Fibroblast of upper back skin (primary cell): ENCODE measurements at regions not wholly inside any gene's neighbourhood (a gene's known extent, or its start where the extent isn't known, plus 50 kb on each side); places are given as distances from the start of the nearest gene placed in this dataset.
A peak's percentile ranks its signal among the peaks of the same experiment; 100 is the strongest.
"Not testable (repeated sequence)": the region's sequence is repeated elsewhere in the genome, so short reads cannot be mapped to it uniquely, and the experiment has no call there.

Experiments used
- DNase-seq: peaks from one replicate; pipeline ENCODE4 v3.0.0-alpha.2; 2013

DNA sequence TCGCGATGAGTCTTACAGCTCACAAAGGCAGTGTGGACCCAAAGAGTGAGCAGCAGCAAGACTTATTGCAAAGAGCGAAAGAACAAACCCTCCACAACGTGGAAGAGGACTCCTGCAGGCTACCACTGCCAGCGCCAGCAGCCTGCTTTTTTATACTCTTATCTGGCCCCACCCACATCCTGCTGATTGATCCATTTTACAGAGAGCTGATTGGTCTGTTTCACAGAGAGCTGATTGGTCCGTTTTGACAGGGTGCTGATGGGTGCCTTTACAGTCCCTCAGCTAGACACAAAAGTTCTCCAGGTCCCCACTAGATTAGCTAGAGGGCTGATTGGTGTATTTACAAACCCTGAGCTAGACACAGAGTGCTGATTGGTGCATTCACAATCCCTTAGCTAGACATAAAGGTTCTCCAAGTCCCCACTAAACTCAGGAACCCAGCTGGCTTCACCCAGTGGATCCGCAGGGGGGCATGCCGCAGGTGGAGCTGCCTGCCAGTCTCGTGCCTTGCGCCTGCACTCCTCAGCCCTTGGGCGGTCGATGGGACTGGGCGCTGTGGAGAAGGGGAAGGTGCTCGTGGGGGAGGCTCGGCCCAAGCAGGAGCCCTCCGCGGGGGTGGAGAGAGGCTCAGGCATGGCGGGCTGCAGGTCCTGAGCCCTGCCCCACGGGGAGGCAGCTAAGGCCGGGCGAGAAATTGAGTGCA is 75.7 kb downstream of the QDPR start:
- DNase-seq = not testable (repeated sequence)

DNA sequence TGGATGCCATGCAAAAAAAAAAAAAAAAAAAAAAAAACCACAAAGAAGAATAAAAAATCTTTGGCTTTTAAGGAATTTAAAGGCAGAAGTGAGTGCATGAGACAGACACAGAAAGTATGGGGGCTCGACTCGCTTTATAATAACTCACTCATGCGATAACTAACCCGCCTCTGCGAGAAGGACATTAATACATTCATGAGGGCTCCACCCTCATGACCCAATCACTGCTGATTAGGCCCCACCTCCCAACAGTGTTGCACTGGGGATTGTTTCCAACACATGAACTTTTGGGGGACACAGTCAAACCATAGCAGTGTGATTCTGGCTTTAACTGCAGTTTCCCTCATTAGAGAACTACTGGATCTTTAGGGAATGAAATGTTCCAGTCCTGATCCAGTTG is 78.1 kb downstream of the QDPR start:
- DNase-seq = peak; percentile 6

DNA sequence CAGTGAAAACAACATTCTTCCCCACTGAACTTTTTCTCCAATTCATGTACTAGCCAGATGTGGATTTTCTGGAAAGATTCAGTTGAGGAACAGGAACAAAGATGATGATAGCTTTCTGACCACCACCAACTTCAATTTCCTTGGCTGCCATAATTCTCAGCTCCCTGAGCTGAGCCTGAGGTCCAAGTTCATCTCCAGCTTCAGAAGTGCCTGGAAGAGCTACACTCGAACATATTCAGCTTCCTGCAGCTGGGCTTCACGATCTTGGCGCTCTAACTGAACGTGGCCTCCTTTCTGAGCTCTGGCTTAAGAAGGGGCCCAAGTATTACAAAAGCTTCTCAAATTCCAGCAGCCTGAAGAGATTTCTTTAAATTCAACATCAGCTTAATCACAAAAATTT is 83.9 kb downstream of the QDPR start:
- DNase-seq = no peak

DNA sequence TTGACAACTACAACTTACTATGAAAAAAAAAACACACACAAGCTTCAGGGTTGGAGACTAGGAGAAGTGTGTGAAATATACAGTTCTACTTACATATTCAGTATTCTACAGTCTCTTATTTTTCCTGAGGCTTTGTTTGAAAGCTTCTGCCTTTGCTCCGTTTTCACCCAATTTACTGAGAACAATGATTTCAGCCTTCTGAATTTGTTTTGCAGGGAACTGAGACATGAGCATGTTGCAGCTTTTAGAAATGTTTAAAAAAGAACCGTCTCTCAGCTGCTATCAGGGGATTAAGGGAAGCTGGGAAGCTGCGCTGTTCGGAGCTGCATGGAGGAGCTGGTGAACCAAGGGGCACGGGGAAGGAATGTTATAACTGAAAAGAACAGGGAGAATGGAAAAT is 85.7 kb downstream of the QDPR start:
- no peak for DNase-seq

- DNase-seq = no peak
Observed at GRCh38 chr4:17418010-17418409, 93.9 kb downstream of the QDPR start.

DNA sequence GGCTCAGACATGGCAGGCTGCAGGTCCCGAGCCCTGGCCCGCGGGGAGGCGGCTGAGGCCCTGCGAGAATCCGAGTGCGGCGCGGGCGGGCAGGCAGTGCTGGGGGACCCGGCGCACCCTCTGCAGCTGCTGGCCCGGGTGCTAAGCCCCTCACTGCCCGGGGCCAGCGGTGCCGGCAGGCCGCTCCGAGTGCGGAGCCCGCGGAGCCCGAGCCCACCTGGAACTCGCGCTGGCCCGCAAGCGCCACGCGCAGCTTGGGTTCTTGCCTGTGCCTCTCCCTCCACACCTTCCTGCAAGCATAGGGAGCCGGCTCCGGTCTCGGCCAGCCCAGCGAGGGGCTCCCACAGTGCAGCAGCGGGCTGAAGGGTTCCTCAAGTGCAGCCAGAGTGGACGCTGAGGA is 97.5 kb downstream of the QDPR start:
- no peak for DNase-seq

GRCh38 chr4:17400686-17401085 is 111.2 kb downstream of the QDPR start:
- DNase-seq = peak; percentile 25

GRCh38 chr4:17398805-17399204 is 113.1 kb downstream of the QDPR start:
- DNase-seq = no peak

DNA sequence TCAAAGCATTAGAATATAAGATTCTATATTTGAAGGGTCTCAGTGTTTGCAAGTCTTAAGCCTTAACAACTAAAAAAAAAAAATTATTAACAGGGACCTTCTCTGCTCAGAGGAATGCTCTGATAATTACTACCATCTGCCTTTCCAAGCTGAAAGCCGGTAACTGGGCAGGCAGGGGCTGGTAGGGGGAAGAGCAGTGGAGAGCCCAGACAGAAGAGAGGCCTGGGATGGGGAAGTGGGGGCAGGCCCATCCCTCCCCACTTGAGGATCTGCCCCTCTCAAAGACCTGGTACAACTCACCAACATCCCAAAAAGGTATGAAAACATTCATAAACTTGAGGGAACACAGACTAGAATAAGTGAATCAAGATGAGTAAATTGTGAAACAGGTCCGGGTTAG is 113.9 kb downstream of the QDPR start:
- no peak for DNase-seq

GRCh38 chr4:17397611-17398010 is 114.3 kb downstream of the QDPR start:
- no peak for DNase-seq

GRCh38 chr4:17385403-17385802 is 126.5 kb downstream of the QDPR start:
- DNase-seq = no peak

DNA sequence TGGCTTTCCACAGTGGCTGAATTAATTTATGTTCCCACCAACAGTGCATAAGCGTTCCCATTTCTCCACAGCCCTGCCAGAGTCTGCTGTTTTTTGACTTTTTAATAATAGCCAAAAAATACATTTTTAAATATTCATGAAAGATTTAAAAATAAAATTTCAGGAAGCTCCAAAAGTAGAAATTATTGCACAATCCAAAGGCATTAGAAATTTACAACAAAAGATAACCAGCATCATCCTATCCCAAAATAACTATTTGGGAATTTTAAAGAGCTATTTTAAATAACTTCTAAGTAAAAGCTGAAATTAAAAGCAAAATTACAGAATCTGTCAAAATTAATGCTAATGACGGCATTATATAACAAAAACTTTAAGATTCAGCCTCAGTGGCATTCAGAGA is 131.5 kb downstream of the QDPR start:
- no peak for DNase-seq

- peak; percentile 50 for DNase-seq
Observed at GRCh38 chr4:17376205-17376604, 135.7 kb downstream of the QDPR start.

GRCh38 chr4:17373666-17374065 is 138.2 kb downstream of the QDPR start:
- DNase-seq = no peak

GRCh38 chr4:17370818-17371217 is 141.1 kb downstream of the QDPR start:
- DNase-seq = no peak

DNA sequence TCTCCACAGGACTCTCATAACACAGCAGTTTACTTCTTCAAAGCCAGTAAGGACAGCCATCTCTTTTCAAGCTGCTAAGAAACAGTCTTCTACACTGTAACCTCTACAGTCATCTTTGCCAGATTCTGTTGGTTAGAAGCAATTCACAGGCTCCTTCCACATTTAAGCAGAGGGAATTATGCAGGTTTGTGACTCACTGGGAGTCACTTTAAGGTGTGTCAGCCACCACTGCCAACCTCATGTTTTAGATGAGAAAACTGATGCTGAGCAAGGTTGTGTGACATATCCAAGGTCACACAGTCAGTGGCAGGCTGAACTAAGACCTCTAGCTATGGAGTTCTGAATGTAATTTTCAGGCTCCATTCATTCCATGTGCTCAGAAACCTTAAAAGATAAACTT is 143.5 kb downstream of the QDPR start:
- no peak for DNase-seq

DNA sequence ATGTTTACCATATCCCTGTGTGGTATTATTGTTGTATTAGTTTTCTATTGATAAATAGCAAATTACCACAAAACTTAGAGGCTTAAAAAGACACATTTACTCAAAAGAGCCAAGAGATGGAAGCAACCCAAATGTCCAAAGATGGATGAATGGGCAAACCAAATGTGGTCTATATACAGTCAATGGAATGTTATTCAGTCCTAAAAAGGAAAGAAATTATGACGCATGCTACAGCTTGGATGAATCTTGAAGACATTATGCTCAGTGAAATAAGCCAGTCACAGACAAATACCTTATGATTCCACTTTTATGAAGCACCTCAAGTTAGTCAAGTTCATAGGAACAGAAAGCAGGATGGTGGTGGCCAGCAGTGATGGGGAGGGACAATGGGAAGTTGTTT is 144.7 kb downstream of the QDPR start:
- peak; percentile 40 for DNase-seq

- peak; percentile 61 for DNase-seq
Observed at GRCh38 chr4:17366496-17366895, 145.4 kb downstream of the QDPR start.

- DNase-seq = no peak
Observed at GRCh38 chr4:17362430-17362829, 149.5 kb downstream of the QDPR start.

GRCh38 chr4:17358241-17358640 is 153.6 kb downstream of the QDPR start:
- DNase-seq = peak; percentile 51

GRCh38 chr4:17356926-17357325 is 155.0 kb downstream of the QDPR start:
- DNase-seq = no peak

- no peak for DNase-seq
Observed at GRCh38 chr4:17352357-17352756, 159.5 kb downstream of the QDPR start.

DNA sequence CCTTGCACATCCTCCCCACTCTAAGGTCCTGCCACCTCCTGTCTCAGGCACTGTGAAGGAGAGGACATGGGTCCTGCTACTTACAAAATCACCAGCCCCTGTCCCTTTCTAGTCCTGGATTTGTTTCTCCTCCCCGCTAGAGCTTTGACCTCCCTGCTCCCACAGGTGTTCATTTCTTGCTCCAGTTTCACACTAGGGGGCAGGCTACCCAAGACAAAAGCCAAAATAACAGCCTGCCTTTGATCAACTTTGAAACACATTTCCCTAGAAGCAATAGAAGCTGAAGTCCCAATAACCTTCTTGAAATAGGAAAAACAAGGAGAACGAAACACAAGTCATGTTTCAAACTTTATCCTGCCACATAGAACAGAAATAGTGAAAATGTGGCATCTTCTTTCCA is 164.4 kb downstream of the QDPR start:
- DNase-seq = peak; percentile 35

DNA sequence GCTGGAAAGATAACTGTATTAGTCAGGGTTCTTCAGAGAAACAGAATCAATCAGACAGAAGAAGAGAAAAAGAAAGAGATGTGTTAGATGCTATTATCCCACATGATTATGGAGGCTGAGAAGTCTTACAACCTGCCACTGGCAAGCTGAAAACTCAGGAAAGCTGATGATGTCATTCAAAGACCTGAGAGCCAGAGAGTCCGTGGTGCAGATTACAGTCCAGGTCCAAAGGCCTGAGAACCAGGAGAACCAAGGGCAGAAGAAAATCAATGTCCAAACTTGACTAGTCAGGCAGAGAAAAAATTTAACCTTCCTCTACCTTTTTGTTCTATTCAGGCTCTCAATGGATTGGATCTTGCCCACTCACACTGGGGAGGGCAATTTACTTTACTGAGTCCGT is 172.5 kb downstream of the QDPR start:
- no peak for DNase-seq

DNA sequence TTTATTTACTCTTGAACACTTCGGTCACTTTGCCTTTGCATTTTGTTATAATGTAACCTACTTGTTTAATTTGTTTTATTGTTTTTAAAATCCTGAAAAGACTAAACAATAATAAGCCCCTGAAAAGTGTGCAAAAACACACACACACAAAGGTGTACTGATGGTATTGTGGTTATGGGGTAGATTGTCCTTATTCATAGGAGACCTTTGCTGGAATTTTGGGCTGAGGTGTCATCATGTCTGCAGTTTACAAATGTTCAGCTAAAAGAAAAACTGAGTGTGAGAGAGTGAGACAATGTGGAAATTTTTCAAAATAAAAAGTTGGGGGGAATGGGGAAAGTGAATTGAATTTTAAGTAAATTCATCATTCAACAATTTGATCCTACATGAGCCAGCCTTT is 174.9 kb downstream of the QDPR start:
- no peak for DNase-seq
